CD4-positive, alpha-beta memory T cell (primary cell): ENCODE measurements at regions not wholly inside any gene's neighbourhood (a gene's known extent, or its start where the extent isn't known, plus 50 kb on each side); places are given as distances from the start of the nearest gene placed in this dataset.

Source experiments
- CTCF ChIA-PET: fragments of 350-600 bp; sonication (Branson Sonifier 250); formaldehyde crosslinking; loops from one replicate; lab custom pipeline; 2021; ENCODE audit warnings: inconsistent platforms; ENCODE audit not compliant: partially characterized antibody; lab: Charles Lee
- POLR2A ChIA-PET: fragments of 350-600 bp; sonication (Branson Sonifier 250); formaldehyde crosslinking; loops from one replicate; lab custom pipeline; 2021; ENCODE audit not compliant: partially characterized antibody; lab: Charles Lee
- DNase-seq, 5 donors: peaks; one replicate each; pipeline versions ENCODE4 v3.0.0 to v3.0.0-alpha.2; 2020 to 2022; ENCODE audit warnings: mixed read lengths in 1 of 5
- H3K27ac ChIP-seq: one replicate; pipeline ENCODE4 v1.7.0; 2013; ENCODE audit warnings: low read depth, low read length
- H3K27me3 ChIP-seq: 2 replicates; pipeline ENCODE4 v1.7.0; 2013; ENCODE audit warnings: mild to moderate bottlenecking, low read length, moderate library complexity; ENCODE audit not compliant: insufficient read depth
- H3K36me3 ChIP-seq: 2 replicates; pipeline ENCODE4 v1.7.0; 2013; ENCODE audit warnings: mild to moderate bottlenecking, low read length, moderate library complexity; ENCODE audit not compliant: insufficient read depth
- H3K4me1 ChIP-seq: 2 replicates; pipeline ENCODE4 v1.7.0; 2013; ENCODE audit warnings: mild to moderate bottlenecking, low read length, moderate library complexity; ENCODE audit not compliant: insufficient read depth
- H3K4me3 ChIP-seq, 2 donors: one replicate each; pipeline ENCODE4 v1.7.0; 2013; ENCODE audit warnings: low read length in 2 of 2, mild to moderate bottlenecking in 1 of 2
- H3K9me3 ChIP-seq, 2 donors: one replicate each; pipeline ENCODE4 v1.7.0; 2013; ENCODE audit warnings: low read length in 2 of 2, control low read depth in 1 of 2; ENCODE audit not compliant: control insufficient read depth in 1 of 2
- H3K27ac Mint-ChIP-seq, 7 donors: one replicate each; pipeline ENCODE4 v1.8.0; 2020 to 2021; ENCODE audit warnings: mixed read lengths in 7 of 7, mild to moderate bottlenecking in 6 of 7, inconsistent platforms in 3 of 7, moderate library complexity in 3 of 7
- H3K27me3 Mint-ChIP-seq, 2 donors: one replicate each; pipeline ENCODE4 v1.8.0; 2020 to 2021; ENCODE audit warnings: mixed read lengths in 2 of 2
- H3K36me3 Mint-ChIP-seq, 2 donors: one replicate each; pipeline ENCODE4 v1.8.0; 2020 to 2021; ENCODE audit warnings: mixed read lengths in 2 of 2, inconsistent platforms in 1 of 2, mild to moderate bottlenecking in 1 of 2
- H3K4me1 Mint-ChIP-seq, 4 donors: one replicate each; pipeline ENCODE4 v1.8.0; 2020 to 2021; ENCODE audit warnings: mixed read lengths in 4 of 4, mild to moderate bottlenecking in 1 of 4
- H3K4me3 Mint-ChIP-seq, 8 donors: one replicate each; pipeline ENCODE4 v1.8.0; 2020 to 2021; ENCODE audit warnings: mixed read lengths in 8 of 8, mild to moderate bottlenecking in 7 of 8, moderate library complexity in 6 of 8, inconsistent platforms in 3 of 8
- H3K9me3 Mint-ChIP-seq, 8 donors: one replicate each; pipeline ENCODE4 v1.8.0; 2020 to 2021; ENCODE audit warnings: mixed read lengths in 8 of 8, mild to moderate bottlenecking in 5 of 8, inconsistent platforms in 3 of 8, moderate library complexity in 1 of 8
- intact Hi-C: fragments of 100-400 bp; cut with micrococcal nuclease; formaldehyde crosslinking; loops from one replicate; pipeline ENCODE4 v1.15.1; 2023

DNA sequence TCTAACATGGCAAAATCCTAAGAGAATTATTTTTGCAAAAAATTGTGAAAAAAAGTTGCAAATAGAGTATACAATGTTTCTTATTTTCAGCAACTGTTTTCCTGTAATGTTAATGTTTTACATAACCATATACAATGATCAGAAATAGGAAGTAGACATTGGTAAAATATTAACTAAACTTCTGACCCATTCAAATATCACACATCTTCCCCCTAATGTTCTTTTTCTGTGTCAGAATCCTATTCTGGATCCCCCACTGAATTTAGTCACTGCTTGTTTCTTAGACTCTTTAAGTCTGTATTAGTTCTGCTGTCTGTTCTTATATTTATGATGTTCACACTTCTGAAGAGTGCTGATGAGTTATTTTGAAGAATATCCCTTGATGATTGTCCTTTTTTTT is 62.0 kb downstream of the HFE start:
- H3K27me3 Mint-ChIP-seq = peaks cover 0 to 2% of the 10 kb centered on the region in 2 donors
- no peaks in the 10 kb centered on the region for H3K4me1 Mint-ChIP-seq
- intact Hi-C loops = no loop called here
- no peak for DNase-seq
- Histone ChIP-seq H3K4me1 (no peaks in the 10 kb centered on the region), H3K27ac (no peak overlapping the region), H3K27me3 (no peaks in the 10 kb centered on the region), H3K36me3 (no peaks in the 10 kb centered on the region), H3K4me3 (no peak overlapping the region), H3K9me3 (no peaks in the 10 kb centered on the region)
- CTCF ChIA-PET = no interaction called here
- H3K36me3 Mint-ChIP-seq = no peaks in the 10 kb centered on the region
- H3K9me3 Mint-ChIP-seq = no peaks in the 10 kb centered on the region
- POLR2A ChIA-PET = no interaction called here
- peak overlapping the region in 1 of 8 donors; percentile 1 for H3K4me3 Mint-ChIP-seq
- H3K27ac Mint-ChIP-seq = no peak overlapping the region

DNA sequence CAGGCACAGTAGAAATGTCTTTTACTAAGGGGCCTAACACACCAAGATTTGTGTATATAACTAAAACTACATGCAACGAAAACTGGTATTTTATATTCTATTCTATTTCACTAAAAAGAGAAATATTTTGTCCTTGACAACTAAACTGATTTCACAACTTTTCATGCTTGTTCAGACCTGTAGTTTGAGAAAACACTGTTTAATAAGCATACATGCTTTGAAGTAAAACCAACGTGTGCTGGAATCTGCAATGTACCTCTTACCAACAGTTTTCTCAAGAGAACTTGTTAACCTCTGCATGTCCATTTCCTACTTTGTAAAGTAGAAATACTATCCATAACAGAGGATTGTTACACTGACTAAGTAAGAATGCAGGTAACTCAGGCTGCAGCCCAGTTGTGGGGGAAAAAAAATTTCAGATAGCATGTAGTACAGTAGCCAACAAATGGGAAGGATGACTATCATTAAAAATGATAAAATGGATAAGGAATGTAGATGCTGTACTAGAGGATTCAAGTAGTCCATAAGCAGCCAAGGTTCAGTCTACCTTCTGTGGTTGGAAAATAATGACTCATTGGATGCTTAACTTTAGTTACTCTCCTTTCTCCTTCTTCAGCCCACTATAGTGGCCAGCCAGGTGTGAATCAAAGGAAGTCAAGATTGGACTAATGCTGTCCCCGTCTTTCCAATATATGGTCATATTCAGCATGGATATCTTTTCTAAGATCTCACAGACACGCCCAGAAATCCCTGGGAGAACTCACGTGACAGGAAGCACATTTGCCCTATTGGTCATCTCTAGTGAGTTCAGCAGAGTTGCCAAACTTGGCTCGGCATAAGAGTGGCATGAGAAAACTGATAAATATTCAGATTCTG is 65.2 kb downstream of the HFE start:
- H3K4me1 ChIP-seq = peaks cover 8% of the 10 kb centered on the region
- intact Hi-C loops = no loop called here
- Mint-ChIP-seq H3K27me3 (peaks cover 0 to 2% of the 10 kb centered on the region in 2 donors), H3K4me3 (no peak overlapping the region), H3K36me3 (peaks cover 0 to 12% of the 10 kb centered on the region in 2 donors), H3K9me3 (peaks cover 0 to 5% (median 0%) of the 10 kb centered on the region in 8 donors), H3K27ac (no peak overlapping the region), H3K4me1 (peaks cover 6 to 23% (median 10%) of the 10 kb centered on the region in 4 donors)
- H3K9me3 ChIP-seq = no peaks in the 10 kb centered on the region
- CTCF ChIA-PET = interaction anchor here (1.1 kb wide), 1 partner anchor 29 kb away, joined by 4 read pairs; a partner anchor contains a TSS
- no peak overlapping the region for H3K4me3 ChIP-seq
- POLR2A ChIA-PET = interaction anchor here (0.8 to 2.8 kb wide), 6 partner anchors 19 to 48 kb away, joined by 3 to 42 read pairs (median 5); a partner anchor contains a TSS
- no peaks in the 10 kb centered on the region for H3K27me3 ChIP-seq
- no peak for DNase-seq
- no peak overlapping the region for H3K27ac ChIP-seq
- no peaks in the 10 kb centered on the region for H3K36me3 ChIP-seq

GRCh38 chr6:26155061-26155930 is 68.1 kb downstream of the HFE start:
- no peaks in the 10 kb centered on the region for H3K9me3 ChIP-seq
- H3K4me3 ChIP-seq = peak overlapping the region; percentile 48 to 64
- ChIA-PET CTCF (interaction anchor here (0.7 to 5.4 kb wide), 12 partner anchors 17 to 90 kb away, joined by 3 to 59 read pairs (median 4); a partner anchor contains a TSS), POLR2A (interaction anchor here (0.6 to 27.3 kb wide), 49 partner anchors 8 to 1738 kb away, joined by 3 to 2775 read pairs (median 34); partner anchors contain the start of genes HFE and HMGN4)
- Mint-ChIP-seq H3K36me3 (peaks cover 0 to 26% of the 10 kb centered on the region in 2 donors), H3K27ac (peak overlapping the region; percentile 91 to 98 (median 95)), H3K4me3 (peak overlapping the region; percentile 88 to 99 (median 96)), H3K9me3 (peaks cover 0 to 23% (median 0%) of the 10 kb centered on the region in 8 donors), H3K4me1 (peaks cover 16 to 48% (median 21%) of the 10 kb centered on the region in 4 donors), H3K27me3 (no peaks in the 10 kb centered on the region)
- H3K36me3 ChIP-seq = no peaks in the 10 kb centered on the region
- peak in 1 of 5 donors; percentile 15 for DNase-seq
- intact Hi-C loops = no loop called here
- H3K27me3 ChIP-seq = no peaks in the 10 kb centered on the region
- H3K4me1 ChIP-seq = peaks cover 17% of the 10 kb centered on the region
- H3K27ac ChIP-seq = peak overlapping the region; percentile 79

DNA sequence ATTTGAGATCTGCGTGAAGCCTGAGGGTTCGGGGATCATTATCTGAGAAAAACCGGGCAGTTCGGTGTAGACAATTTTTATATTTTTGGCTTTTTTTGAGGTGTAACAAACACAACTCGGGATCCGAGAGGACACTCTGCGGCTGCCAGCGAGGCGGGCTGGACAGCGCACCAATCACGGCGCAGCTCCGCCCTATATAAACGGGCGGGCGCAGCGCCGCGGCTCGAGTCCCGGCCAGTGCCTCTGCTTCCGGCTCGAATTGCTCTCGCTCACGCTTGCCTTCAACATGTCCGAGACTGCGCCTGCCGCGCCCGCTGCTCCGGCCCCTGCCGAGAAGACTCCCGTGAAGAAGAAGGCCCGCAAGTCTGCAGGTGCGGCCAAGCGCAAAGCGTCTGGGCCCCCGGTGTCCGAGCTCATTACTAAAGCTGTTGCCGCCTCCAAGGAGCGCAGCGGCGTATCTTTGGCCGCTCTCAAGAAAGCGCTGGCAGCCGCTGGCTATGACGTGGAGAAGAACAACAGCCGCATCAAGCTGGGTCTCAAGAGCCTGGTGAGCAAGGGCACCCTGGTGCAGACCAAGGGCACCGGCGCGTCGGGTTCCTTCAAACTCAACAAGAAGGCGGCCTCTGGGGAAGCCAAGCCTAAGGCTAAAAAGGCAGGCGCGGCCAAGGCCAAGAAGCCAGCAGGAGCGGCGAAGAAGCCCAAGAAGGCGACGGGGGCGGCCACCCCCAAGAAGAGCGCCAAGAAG is 69.0 kb downstream of the HFE start:
- DNase-seq = peak; percentile 80 to 89 (median 88)
- POLR2A ChIA-PET = interaction anchor here (0.6 to 27.3 kb wide), 62 partner anchors 9 to 1737 kb away, joined by 3 to 2775 read pairs (median 19); partner anchors contain the start of genes HFE and HMGN4
- Histone ChIP-seq H3K4me3 (peak overlapping the region; percentile 53 to 64), H3K4me1 (peaks cover 26% of the 10 kb centered on the region), H3K27me3 (no peaks in the 10 kb centered on the region), H3K36me3 (no peaks in the 10 kb centered on the region), H3K9me3 (no peaks in the 10 kb centered on the region), H3K27ac (peak overlapping the region; percentile 79)
- CTCF ChIA-PET = interaction anchor here (0.9 to 5.4 kb wide), 12 partner anchors 14 to 131 kb away, joined by 3 to 59 read pairs (median 4); a partner anchor contains a TSS
- H3K27me3 Mint-ChIP-seq = no peaks in the 10 kb centered on the region
- peaks cover 0 to 26% of the 10 kb centered on the region in 2 donors for H3K36me3 Mint-ChIP-seq
- H3K4me1 Mint-ChIP-seq = peaks cover 16 to 58% (median 26%) of the 10 kb centered on the region in 4 donors
- intact Hi-C loops = loop anchor here (2.0 kb wide), 2 partner anchors 33 to 123 kb away; a partner anchor contains a TSS
- H3K9me3 Mint-ChIP-seq = peaks cover 0 to 23% (median 0%) of the 10 kb centered on the region in 8 donors
- peak overlapping the region; percentile 88 to 99 (median 96) for H3K4me3 Mint-ChIP-seq
- peak overlapping the region; percentile 91 to 98 (median 95) for H3K27ac Mint-ChIP-seq

DNA sequence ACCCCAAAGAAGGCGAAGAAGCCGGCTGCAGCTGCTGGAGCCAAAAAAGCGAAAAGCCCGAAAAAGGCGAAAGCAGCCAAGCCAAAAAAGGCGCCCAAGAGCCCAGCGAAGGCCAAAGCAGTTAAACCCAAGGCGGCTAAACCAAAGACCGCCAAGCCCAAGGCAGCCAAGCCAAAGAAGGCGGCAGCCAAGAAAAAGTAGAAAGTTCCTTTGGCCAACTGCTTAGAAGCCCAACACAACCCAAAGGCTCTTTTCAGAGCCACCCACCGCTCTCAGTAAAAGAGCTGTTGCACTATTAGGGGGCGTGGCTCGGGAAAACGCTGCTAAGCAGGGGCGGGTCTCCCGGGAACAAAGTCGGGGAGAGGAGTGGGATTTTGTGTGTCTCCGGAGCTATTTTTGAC is 69.6 kb downstream of the HFE start:
- POLR2A ChIA-PET = interaction anchor here (0.7 to 27.3 kb wide), 63 partner anchors 8 to 1736 kb away, joined by 3 to 2775 read pairs (median 18); partner anchors contain the start of genes HFE and HMGN4

More for the DNA sequence above, 69.6 kb downstream of the HFE start:
- Mint-ChIP-seq H3K27ac (peak overlapping the region; percentile 91 to 98 (median 95)), H3K27me3 (no peaks in the 10 kb centered on the region), H3K4me3 (peak overlapping the region; percentile 88 to 99 (median 96)), H3K4me1 (peaks cover 17 to 60% (median 26%) of the 10 kb centered on the region in 4 donors), H3K9me3 (peaks cover 0 to 23% (median 0%) of the 10 kb centered on the region in 8 donors), H3K36me3 (peaks cover 0 to 26% of the 10 kb centered on the region in 2 donors)
- H3K27me3 ChIP-seq = no peaks in the 10 kb centered on the region
- peak in 3 of 5 donors; percentile 72 to 78 (median 77) for DNase-seq
- H3K4me1 ChIP-seq = peaks cover 26% of the 10 kb centered on the region
- CTCF ChIA-PET = interaction anchor here (0.9 to 5.4 kb wide), 10 partner anchors 15 to 131 kb away, joined by 3 to 59 read pairs (median 4); a partner anchor contains a TSS
- peak overlapping the region; percentile 79 for H3K27ac ChIP-seq
- H3K9me3 ChIP-seq = no peaks in the 10 kb centered on the region
- no peaks in the 10 kb centered on the region for H3K36me3 ChIP-seq
- H3K4me3 ChIP-seq = peak overlapping the region; percentile 53 to 64
- intact Hi-C loops = loop anchor here (1.0 to 2.0 kb wide), 6 partner anchors 32 to 124 kb away; a partner anchor contains a TSS
